PFSK-1 (cell line): ENCODE measurements at regions not wholly inside any gene's neighbourhood (a gene's known extent, or its start where the extent isn't known, plus 50 kb on each side); places are given as distances from the start of the nearest gene placed in this dataset.

Experiments
- FOXP2 ChIP-seq: optimal IDR thresholded peaks from 2 replicates; pipeline ENCODE3; 2011; ENCODE audit warnings: borderline replicate concordance, control low read depth, inconsistent platforms; ENCODE audit not compliant: insufficient read depth; ENCODE audit errors: extremely low read length, extremely low read depth
- POLR2AphosphoS5 ChIP-seq: IDR thresholded peaks from 2 replicates; pipeline ENCODE4 v1.6.1; 2012; ENCODE audit warnings: low read depth, mild to moderate bottlenecking, control low read depth, low read length, moderate library complexity
- SIN3A ChIP-seq: IDR thresholded peaks from 2 replicates; pipeline ENCODE4 v1.6.1; 2012; ENCODE audit warnings: mild to moderate bottlenecking, low read length, moderate library complexity, borderline replicate concordance; ENCODE audit not compliant: insufficient read depth
- TAF1 ChIP-seq: IDR thresholded peaks from 2 replicates; pipeline ENCODE4 v1.6.1; 2012; ENCODE audit warnings: low read length, control low read depth, borderline replicate concordance; ENCODE audit not compliant: insufficient read depth
- TF ChIP-seq, protein P1 (sequence below), 2 experiments: IDR thresholded peaks; 2 replicates each; pipeline versions ENCODE4 v1.6.1 to v1.8.0; 2011 to 2012; ENCODE audit warnings: low read depth in 2 of 2, low read length in 2 of 2, control low read depth in 1 of 2, inconsistent platforms in 1 of 2, mild to moderate bottlenecking in 1 of 2, moderate library complexity in 1 of 2; ENCODE audit not compliant: insufficient read depth in 1 of 2

DNA sequence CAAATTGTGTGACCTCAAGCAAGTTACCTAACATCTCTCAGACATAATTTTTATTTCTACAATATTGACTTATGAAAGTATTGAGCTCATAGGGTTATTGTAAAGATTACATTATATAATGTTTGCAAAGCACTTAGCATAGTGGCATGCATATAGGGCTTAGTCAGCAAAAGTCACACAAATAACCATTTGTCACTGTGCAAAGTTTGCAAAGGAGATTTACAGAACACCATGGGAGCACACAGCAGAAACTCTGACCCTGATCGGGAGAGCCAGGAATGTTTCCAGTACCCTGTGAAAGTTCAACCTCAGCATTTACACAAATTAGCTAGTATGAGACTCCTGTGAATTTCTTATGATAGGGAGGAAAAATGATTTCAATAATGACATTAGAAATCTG is 804.6 kb upstream of the RAG2 start:
- TF ChIP-seq POLR2AphosphoS5 (no peak), FOXP2 (no peak), SIN3A (no peak), TAF1 (no peak)
- TF ChIP-seq, protein P1, sequence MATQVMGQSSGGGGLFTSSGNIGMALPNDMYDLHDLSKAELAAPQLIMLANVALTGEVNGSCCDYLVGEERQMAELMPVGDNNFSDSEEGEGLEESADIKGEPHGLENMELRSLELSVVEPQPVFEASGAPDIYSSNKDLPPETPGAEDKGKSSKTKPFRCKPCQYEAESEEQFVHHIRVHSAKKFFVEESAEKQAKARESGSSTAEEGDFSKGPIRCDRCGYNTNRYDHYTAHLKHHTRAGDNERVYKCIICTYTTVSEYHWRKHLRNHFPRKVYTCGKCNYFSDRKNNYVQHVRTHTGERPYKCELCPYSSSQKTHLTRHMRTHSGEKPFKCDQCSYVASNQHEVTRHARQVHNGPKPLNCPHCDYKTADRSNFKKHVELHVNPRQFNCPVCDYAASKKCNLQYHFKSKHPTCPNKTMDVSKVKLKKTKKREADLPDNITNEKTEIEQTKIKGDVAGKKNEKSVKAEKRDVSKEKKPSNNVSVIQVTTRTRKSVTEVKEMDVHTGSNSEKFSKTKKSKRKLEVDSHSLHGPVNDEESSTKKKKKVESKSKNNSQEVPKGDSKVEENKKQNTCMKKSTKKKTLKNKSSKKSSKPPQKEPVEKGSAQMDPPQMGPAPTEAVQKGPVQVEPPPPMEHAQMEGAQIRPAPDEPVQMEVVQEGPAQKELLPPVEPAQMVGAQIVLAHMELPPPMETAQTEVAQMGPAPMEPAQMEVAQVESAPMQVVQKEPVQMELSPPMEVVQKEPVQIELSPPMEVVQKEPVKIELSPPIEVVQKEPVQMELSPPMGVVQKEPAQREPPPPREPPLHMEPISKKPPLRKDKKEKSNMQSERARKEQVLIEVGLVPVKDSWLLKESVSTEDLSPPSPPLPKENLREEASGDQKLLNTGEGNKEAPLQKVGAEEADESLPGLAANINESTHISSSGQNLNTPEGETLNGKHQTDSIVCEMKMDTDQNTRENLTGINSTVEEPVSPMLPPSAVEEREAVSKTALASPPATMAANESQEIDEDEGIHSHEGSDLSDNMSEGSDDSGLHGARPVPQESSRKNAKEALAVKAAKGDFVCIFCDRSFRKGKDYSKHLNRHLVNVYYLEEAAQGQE (IDR thresholded peaks at IDR 0.05; ENCODE audit: insufficient read depth in 1 of 2, low read depth in 2 of 2, low read length in 2 of 2) = no peak

DNA sequence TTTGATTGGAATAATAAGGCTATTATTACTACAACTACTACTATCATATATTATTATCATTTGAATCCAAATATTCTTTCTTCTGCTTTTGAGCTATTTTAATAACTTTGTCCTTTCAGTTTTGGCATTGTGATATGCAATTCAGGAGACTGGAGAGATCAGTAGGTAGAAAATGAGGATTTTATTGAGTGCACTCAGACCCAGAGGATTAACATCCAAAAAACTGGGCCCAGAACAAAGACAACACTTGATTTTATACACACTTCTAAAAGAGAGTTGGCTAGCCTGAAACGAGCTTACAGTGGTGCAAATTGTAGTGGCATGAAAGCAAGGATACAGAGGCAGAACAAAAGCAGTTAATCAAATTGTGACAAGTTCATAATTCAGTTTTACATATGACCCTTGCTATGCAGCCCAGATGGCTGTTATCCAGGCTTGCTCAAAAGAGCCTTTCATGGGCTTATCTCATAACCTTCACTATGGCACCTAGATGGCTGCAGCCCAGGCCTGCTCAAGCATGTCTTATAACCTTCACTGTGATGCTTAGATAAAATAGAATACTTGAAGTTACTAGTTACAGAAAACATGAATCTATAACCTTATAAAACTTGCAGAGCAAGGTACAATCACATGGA is 796.3 kb upstream of the RAG2 start:
- TF ChIP-seq SIN3A = no peak
- TF ChIP-seq POLR2AphosphoS5 = no peak
- TF ChIP-seq FOXP2 = no peak
- no peak for TF ChIP-seq TAF1
- TF ChIP-seq, protein P1 (IDR thresholded peaks at IDR 0.05; ENCODE audit: insufficient read depth in 1 of 2, low read depth in 2 of 2, low read length in 2 of 2) = no peak

DNA sequence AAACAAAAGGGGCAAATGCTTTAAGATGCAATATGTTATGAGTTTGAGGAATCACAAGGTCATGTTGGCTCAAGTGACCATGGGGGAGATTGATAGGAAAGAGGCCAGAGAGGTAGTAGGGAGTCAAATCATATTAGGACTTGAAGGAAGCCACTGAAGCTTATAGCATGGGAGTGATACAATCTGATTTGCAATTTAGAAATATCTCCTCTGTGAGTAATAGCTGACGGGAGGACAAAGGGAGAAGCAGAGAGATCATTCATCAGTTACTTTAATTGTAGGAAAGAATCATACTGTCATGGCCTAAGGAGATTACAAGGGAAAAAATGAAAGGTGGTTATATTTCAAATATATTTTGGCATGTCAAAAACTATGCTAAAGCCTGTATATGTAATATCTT is 793.6 kb upstream of the RAG2 start:
- no peak for TF ChIP-seq FOXP2
- TF ChIP-seq, protein P1 (IDR thresholded peaks at IDR 0.05; ENCODE audit: insufficient read depth in 1 of 2, low read depth in 2 of 2, low read length in 2 of 2) = no peak
- TF ChIP-seq SIN3A = no peak
- TF ChIP-seq TAF1 = no peak
- no peak for TF ChIP-seq POLR2AphosphoS5

DNA sequence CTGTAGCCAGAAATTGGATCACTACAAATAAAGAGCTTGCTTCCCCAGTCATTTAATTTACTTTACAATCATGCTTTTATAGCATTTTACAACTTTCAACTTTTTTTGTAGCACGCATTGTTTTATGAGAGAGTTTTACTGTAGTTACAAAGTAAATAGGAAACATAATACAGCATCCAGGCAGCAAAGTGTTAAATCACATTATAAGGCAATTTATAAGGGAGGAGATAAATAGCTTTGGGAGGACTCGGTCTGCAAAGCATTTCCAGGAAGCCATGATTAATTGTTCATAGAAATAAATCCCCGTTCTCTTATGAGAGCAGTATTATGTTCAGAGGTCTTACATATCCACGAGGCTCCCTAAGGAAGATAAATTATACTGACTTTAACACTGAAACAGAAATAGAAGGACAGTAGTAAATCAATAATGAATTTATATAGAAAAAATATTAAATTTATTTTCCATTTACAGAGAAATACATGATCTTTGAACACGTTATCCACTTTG is 792.6 kb upstream of the RAG2 start:
- no peak for TF ChIP-seq POLR2AphosphoS5
- TF ChIP-seq, protein P1 (IDR thresholded peaks at IDR 0.05; ENCODE audit: insufficient read depth in 1 of 2, low read depth in 2 of 2, low read length in 2 of 2) = no peak

DNA sequence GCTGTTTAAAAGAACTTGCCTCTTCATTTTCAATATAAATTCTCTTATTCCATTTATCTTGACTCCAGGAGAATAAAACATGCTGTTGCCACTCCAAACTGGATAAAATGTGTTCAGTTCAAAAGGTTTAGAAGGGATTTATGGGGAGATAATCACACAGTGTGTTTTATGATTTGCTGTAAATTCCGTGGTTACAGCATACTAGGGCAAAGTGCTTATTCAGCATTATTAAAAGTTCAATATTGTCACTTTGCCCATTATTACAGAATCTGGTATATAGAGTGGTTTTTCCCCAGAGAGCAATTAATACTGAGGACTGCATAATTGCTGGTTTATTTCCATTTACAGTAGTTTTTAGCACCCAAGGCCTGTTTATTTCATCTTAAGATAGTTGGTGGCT is 780.9 kb upstream of the RAG2 start:
- TF ChIP-seq, protein P1 (IDR thresholded peaks at IDR 0.05; ENCODE audit: insufficient read depth in 1 of 2, low read depth in 2 of 2, low read length in 2 of 2) = no peak
- TF ChIP-seq POLR2AphosphoS5 = no peak
